GM13977 (cell line): ENCODE measurements at regions not wholly inside any gene's neighbourhood (a gene's known extent, or its start where the extent isn't known, plus 50 kb on each side); places are given as distances from the start of the nearest gene placed in this dataset.

Source experiments
- DNase-seq: peaks from one replicate; pipeline ENCODE4 v3.0.0; 2012; ENCODE audit warnings: low spot score
- in situ Hi-C: fragments of 300-500 bp; cut with MboI; formaldehyde crosslinking; loops from one replicate; pipeline ENCODE4 v1.12.0; 2022; ENCODE audit warnings: low sequenced_read_pairs, low pct_unique_long_range_greater_than_20kb, mixed read lengths, inconsistent platforms; ENCODE audit not compliant: unreplicated experiment
- TF ChIP-seq, protein P1 (sequence below): IDR thresholded peaks from 2 replicates; pipeline ENCODE4 v1.5.1; 2012; ENCODE audit warnings: mild to moderate bottlenecking, control low read depth; ENCODE audit not compliant: insufficient read depth; ENCODE audit errors: extremely low read depth, missing control alignments

GRCh38 chr5:112525217-112525616, 106.1 kb upstream of the EPB41L4A start:
- in situ Hi-C loops: no loop called here
- no peak for DNase-seq
- TF ChIP-seq, protein P1, sequence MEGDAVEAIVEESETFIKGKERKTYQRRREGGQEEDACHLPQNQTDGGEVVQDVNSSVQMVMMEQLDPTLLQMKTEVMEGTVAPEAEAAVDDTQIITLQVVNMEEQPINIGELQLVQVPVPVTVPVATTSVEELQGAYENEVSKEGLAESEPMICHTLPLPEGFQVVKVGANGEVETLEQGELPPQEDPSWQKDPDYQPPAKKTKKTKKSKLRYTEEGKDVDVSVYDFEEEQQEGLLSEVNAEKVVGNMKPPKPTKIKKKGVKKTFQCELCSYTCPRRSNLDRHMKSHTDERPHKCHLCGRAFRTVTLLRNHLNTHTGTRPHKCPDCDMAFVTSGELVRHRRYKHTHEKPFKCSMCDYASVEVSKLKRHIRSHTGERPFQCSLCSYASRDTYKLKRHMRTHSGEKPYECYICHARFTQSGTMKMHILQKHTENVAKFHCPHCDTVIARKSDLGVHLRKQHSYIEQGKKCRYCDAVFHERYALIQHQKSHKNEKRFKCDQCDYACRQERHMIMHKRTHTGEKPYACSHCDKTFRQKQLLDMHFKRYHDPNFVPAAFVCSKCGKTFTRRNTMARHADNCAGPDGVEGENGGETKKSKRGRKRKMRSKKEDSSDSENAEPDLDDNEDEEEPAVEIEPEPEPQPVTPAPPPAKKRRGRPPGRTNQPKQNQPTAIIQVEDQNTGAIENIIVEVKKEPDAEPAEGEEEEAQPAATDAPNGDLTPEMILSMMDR: no peak

DNA sequence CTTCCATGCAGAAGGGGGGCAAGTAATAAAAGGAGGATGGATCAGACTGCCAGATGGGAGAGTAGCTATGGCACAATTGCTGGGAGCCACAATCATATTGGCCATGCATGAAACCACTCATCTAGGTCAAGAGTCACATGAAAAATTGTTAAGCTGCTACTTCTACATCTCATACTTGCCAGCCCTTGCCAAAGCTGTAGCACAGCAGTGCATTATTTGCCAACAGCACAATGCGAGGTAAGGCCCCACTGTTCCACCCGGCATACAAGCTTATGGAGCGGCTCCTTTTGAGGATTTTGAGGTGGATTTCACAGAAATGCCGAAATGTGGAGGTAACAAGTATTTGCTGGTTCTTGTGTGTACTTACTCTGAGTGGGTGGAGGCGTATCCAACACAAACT, 109.9 kb upstream of the EPB41L4A start:
- no peak for DNase-seq
- in situ Hi-C loops: no loop called here
- TF ChIP-seq, protein P1: no peak

- in situ Hi-C loops: no loop called here
- DNase-seq: no peak
- TF ChIP-seq, protein P1: peak; percentile 46
These were observed 110.4 kb upstream of the EPB41L4A start for GRCh38 chr5:112529525-112529924.

DNA sequence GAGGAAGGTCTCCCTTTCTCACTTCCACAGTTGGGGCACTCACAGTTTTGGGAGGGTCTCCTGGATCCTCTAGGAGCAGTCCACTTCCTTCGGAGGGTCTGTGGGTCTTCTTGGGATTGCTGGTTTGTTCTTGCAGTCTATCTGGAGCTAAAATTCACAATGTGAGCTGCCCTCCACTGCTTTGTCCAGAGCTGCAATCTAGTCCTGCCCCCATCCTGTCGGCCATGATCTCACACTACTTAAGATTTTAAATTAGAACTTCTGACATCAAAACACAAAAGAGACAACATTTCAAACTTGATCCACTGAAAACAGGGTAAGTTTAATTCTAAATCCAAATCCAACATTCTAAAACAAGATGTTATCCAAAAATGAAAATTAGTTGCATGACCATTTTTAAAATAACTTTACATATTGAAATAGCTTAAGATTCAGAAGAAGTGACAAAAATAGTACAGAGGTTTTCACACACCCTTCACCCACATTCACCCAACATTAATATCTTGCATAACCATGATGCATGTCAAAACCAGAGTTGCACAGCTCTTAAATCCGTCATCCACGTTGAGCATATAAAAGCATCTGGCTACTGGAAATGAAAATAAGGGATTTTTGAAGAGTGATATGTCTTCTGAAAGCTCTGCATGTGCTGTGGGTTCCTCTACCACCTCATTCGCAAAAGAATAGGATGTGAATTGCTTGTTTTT, 113.7 kb upstream of the EPB41L4A start:
- TF ChIP-seq, protein P1: no peak
- in situ Hi-C loops: no loop called here
- no peak for DNase-seq

DNA sequence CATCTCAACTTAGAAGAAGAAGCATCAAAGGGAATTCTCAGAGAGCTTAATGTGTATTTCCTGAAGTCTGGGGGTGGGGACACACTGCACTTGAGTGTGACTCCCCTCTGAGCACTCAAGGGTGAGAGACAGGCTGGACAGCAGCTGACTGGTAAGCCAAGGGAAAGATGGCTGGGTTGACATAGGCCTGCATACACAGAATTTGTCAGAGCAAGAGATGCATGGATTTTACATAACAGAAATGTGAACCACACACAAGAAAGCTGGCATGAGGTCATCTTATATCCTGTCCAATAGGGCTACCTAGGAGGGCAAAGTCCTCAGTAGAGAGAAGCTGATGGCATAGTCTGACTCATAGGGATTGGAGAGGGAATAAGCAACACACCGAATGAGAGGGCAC, 114.3 kb upstream of the EPB41L4A start:
- no peak for DNase-seq
- TF ChIP-seq, protein P1: no peak
- in situ Hi-C loops: no loop called here

DNA sequence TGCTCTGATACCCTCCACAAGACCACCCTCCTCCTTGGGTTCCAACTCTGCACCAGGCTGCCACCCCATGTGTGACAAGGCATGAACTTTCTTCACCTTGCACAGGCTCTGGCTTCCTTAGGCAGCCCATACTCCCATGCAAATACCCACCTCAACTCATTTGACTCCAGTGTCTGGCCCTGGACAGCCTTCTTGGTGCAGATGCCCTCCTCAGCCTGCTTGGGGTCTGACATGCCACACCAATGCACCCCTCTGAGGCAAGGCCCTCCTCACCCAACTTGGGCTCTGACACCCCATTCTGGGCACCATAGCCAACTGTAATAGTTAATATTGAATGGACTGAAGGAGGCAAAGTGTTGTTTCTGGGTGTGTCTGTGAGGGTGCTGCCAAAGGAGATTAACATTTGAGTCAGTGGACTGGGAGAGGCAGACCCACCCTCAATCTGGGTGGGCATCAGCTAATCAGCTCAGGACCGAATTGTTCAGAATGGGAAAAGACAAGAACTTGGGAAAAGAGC, 115.0 kb upstream of the EPB41L4A start:
- TF ChIP-seq, protein P1: no peak
- DNase-seq: no peak
- in situ Hi-C loops: no loop called here
